A549 (cell line): ENCODE measurements at regions not wholly inside any gene's neighbourhood (a gene's known extent, or its start where the extent isn't known, plus 50 kb on each side); places are given as distances from the start of the nearest gene placed in this dataset.

ENCODE experiments used
- CBX2 ChIP-seq: fragments of 200-600 bp; sonication (generic); IDR thresholded peaks from 2 replicates; pipeline ENCODE4 v1.6.1; 2016; ENCODE audit warnings: low read depth, mild to moderate bottlenecking, borderline replicate concordance
- CHD2 ChIP-seq: fragments of 150-350 bp; IDR thresholded peaks from 2 replicates; pipeline ENCODE4 v1.6.1; 2014; ENCODE audit warnings: low read length; ENCODE audit not compliant: partially characterized antibody
- CHD4 ChIP-seq: fragments of 200-600 bp; sonication (generic); IDR thresholded peaks from 2 replicates; pipeline ENCODE4 v1.6.1; 2016; ENCODE audit warnings: antibody characterized with exemption, mild to moderate bottlenecking, borderline replicate concordance
- EHF ChIP-seq: fragments of 250-450 bp; sonication (Bioruptor Pico); IDR thresholded peaks from 2 replicates; pipeline ENCODE4 v1.5.0; 2020; ENCODE audit warnings: mild to moderate bottlenecking
- EP300 ChIP-seq, 2 experiments: fragments of >200 bp; sonication (Bioruptor Twin); formaldehyde crosslinking; IDR thresholded peaks; 2 replicates in 1 of 2; 3 replicates in 1 of 2; pipeline ENCODE4 v1.6.1; 2016 to 2017
- MAZ ChIP-seq: fragments of 150-350 bp; IDR thresholded peaks from 2 replicates; pipeline ENCODE4 v1.6.1; 2014; ENCODE audit warnings: antibody characterized with exemption, low read depth, low read length, borderline replicate concordance
- NR3C1 ChIP-seq: fragments of >200 bp; sonication (Bioruptor Twin); formaldehyde crosslinking; IDR thresholded peaks from 3 replicates; pipeline ENCODE4 v1.6.1; 2017
- POLR2A ChIP-seq: IDR thresholded peaks from 2 replicates; pipeline ENCODE4 v1.6.1; 2012; ENCODE audit warnings: mild to moderate bottlenecking, low read length
- RAD21 ChIP-seq, 2 experiments: fragments of >200 bp in 1 of 2; sonication (Bioruptor Twin) in 1 of 2; formaldehyde crosslinking in 1 of 2; IDR thresholded peaks in 1 of 2; conservative IDR thresholded peaks in 1 of 2; 2 replicates in 1 of 2; 3 replicates in 1 of 2; pipeline ENCODE4 v1.6.1; 2012 to 2018; ENCODE audit warnings: inconsistent platforms in 1 of 2
- RCOR1 ChIP-seq: fragments of 150-350 bp; IDR thresholded peaks from 2 replicates; pipeline ENCODE4 v1.6.1; 2014; ENCODE audit warnings: antibody characterized with exemption, low read length, low read depth
- RFX5 ChIP-seq: fragments of 450-650 bp; IDR thresholded peaks from 2 replicates; pipeline ENCODE4 v1.7.1; 2014; ENCODE audit warnings: antibody characterized with exemption, mild to moderate bottlenecking, moderate library complexity
- RNF2 ChIP-seq: fragments of 200-600 bp; sonication (generic); IDR thresholded peaks from 2 replicates; pipeline ENCODE4 v1.6.1; 2016; ENCODE audit warnings: low read depth, mild to moderate bottlenecking, antibody characterized with exemption, moderate library complexity, borderline replicate concordance
- TF ChIP-seq, protein P1 (sequence below): fragments of >200 bp; sonication (Bioruptor Twin); formaldehyde crosslinking; IDR thresholded peaks from 3 replicates; pipeline ENCODE4 v1.5.1; 2016
- TF ChIP-seq, protein P2 (sequence below): IDR thresholded peaks from 2 replicates; pipeline ENCODE4 v1.6.1; 2012

DNA sequence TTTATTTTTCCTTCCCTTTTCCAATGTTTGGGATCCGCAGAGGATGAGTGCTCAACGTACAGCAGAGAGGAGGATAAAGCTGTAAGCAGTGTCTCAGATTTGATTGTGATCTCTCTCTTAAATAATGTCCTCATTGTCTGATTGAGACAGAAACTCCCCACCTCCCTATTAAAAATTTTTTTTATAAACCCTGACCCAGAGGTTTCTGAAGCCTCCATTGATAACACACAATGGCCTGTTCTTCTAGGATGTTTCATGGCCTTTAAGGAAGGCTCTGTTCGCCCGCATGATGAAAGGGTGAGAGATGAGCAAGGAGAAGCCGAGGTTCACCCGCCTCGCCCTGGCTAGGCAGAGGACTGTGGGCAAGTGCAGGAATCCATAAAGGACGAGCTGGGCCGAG is 138.2 kb upstream of the GAS1 start:
- no peak for TF ChIP-seq RFX5
- TF ChIP-seq, protein P1, sequence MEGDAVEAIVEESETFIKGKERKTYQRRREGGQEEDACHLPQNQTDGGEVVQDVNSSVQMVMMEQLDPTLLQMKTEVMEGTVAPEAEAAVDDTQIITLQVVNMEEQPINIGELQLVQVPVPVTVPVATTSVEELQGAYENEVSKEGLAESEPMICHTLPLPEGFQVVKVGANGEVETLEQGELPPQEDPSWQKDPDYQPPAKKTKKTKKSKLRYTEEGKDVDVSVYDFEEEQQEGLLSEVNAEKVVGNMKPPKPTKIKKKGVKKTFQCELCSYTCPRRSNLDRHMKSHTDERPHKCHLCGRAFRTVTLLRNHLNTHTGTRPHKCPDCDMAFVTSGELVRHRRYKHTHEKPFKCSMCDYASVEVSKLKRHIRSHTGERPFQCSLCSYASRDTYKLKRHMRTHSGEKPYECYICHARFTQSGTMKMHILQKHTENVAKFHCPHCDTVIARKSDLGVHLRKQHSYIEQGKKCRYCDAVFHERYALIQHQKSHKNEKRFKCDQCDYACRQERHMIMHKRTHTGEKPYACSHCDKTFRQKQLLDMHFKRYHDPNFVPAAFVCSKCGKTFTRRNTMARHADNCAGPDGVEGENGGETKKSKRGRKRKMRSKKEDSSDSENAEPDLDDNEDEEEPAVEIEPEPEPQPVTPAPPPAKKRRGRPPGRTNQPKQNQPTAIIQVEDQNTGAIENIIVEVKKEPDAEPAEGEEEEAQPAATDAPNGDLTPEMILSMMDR: no peak
- TF ChIP-seq RAD21 (conservative IDR thresholded peaks at IDR 0.05 in 1 of 2, IDR thresholded peaks at IDR 0.05 in 1 of 2): no peak
- TF ChIP-seq EP300 (IDR thresholded peaks at IDR 0.05): no peak
- no peak for TF ChIP-seq NR3C1
- no peak for TF ChIP-seq CHD4
- TF ChIP-seq, protein P2, sequence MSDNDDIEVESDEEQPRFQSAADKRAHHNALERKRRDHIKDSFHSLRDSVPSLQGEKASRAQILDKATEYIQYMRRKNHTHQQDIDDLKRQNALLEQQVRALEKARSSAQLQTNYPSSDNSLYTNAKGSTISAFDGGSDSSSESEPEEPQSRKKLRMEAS: no peak
- no peak for TF ChIP-seq CHD2
- no peak for TF ChIP-seq POLR2A
- no peak for TF ChIP-seq CBX2
- no peak for TF ChIP-seq EHF
- no peak for TF ChIP-seq RNF2
- no peak for TF ChIP-seq MAZ
- TF ChIP-seq RCOR1: no peak
